Mesendoderm (in vitro differentiated cells): ENCODE measurements at regions not wholly inside any gene's neighbourhood (a gene's known extent, or its start where the extent isn't known, plus 50 kb on each side); places are given as distances from the start of the nearest gene placed in this dataset.

ENCODE experiments used
- DNase-seq: peaks from one replicate; pipeline ENCODE4 v3.0.0; 2013
- H2AK5ac ChIP-seq: 2 replicates; pipeline ENCODE4 v1.6.1; 2013; ENCODE audit warnings: low read length, inconsistent platforms
- H2BK120ac ChIP-seq: 2 replicates; pipeline ENCODE4 v1.6.1; 2013; ENCODE audit warnings: low read depth, mild to moderate bottlenecking, low read length, moderate library complexity, mixed read lengths
- H2BK15ac ChIP-seq: replicated peaks from 2 replicates; pipeline ENCODE4 v1.6.1; 2013; ENCODE audit warnings: low read depth, mild to moderate bottlenecking, moderate library complexity
- H2BK5ac ChIP-seq: 2 replicates; pipeline ENCODE4 v1.6.1; 2013; ENCODE audit warnings: low read length, inconsistent platforms
- H3K18ac ChIP-seq: 2 replicates; pipeline ENCODE4 v1.6.1; 2013; ENCODE audit warnings: mild to moderate bottlenecking, low read length, mixed read lengths
- H3K23ac ChIP-seq: one replicate; pipeline ENCODE4 v1.6.1; 2013; ENCODE audit warnings: low read length
- H3K27ac ChIP-seq: 2 replicates; pipeline ENCODE4 v1.5.1; 2013; ENCODE audit warnings: low read depth, mild to moderate bottlenecking, inconsistent platforms, low read length, moderate library complexity
- H3K27me3 ChIP-seq: 2 replicates; pipeline ENCODE4 v1.6.1; 2013; ENCODE audit warnings: low read length, control low read depth, mild to moderate bottlenecking, inconsistent platforms; ENCODE audit not compliant: insufficient read depth, poor library complexity
- H3K36me3 ChIP-seq: 2 replicates; pipeline ENCODE4 v1.6.1; 2013; ENCODE audit warnings: low read length, inconsistent platforms; ENCODE audit not compliant: control insufficient read depth, insufficient read depth
- H3K4ac ChIP-seq: one replicate; pipeline ENCODE4 v1.6.1; 2013; ENCODE audit warnings: low read depth, mild to moderate bottlenecking, low read length, moderate library complexity
- H3K4me1 ChIP-seq: 2 replicates; pipeline ENCODE4 v1.6.1; 2013; ENCODE audit warnings: low read depth, low read length, inconsistent platforms; ENCODE audit not compliant: control insufficient read depth
- H3K4me2 ChIP-seq: 2 replicates; pipeline ENCODE4 v1.6.1; 2013; ENCODE audit warnings: low read length
- H3K4me3 ChIP-seq: 2 replicates; pipeline ENCODE4 v1.5.1; 2013; ENCODE audit warnings: mild to moderate bottlenecking, low read length
- H3K56ac ChIP-seq: one replicate; pipeline ENCODE4 v1.6.1; 2013; ENCODE audit warnings: low read length
- H3K79me1 ChIP-seq: 2 replicates; pipeline ENCODE4 v1.6.1; 2013; ENCODE audit warnings: low read length, inconsistent platforms
- H3K79me2 ChIP-seq: 2 replicates; pipeline ENCODE4 v1.6.1; 2013; ENCODE audit warnings: mild to moderate bottlenecking, low read length; ENCODE audit not compliant: control insufficient read depth, insufficient read depth
- H3K9ac ChIP-seq: 2 replicates; pipeline ENCODE4 v1.6.1; 2013; ENCODE audit warnings: low read length, inconsistent platforms
- H4K5ac ChIP-seq: one replicate; pipeline ENCODE4 v1.6.1; 2013; ENCODE audit warnings: low read length
- H4K8ac ChIP-seq: one replicate; pipeline ENCODE4 v1.6.1; 2013; ENCODE audit warnings: low read depth, mild to moderate bottlenecking, control low read depth, low read length, moderate library complexity
- WGBS: extraction: QIAGEN DNeasy Blood & Tissue Kit; methylation state at CpG from one replicate; pipeline ENCODE4 v1.1.7; 2013; ENCODE audit warnings: low lambda C conversion rate, missing lambda C conversion rate; ENCODE audit not compliant: insufficient coverage; ENCODE audit errors: extremely low coverage; 5-methylcytosine and 5-hydroxymethylcytosine counted together

DNA sequence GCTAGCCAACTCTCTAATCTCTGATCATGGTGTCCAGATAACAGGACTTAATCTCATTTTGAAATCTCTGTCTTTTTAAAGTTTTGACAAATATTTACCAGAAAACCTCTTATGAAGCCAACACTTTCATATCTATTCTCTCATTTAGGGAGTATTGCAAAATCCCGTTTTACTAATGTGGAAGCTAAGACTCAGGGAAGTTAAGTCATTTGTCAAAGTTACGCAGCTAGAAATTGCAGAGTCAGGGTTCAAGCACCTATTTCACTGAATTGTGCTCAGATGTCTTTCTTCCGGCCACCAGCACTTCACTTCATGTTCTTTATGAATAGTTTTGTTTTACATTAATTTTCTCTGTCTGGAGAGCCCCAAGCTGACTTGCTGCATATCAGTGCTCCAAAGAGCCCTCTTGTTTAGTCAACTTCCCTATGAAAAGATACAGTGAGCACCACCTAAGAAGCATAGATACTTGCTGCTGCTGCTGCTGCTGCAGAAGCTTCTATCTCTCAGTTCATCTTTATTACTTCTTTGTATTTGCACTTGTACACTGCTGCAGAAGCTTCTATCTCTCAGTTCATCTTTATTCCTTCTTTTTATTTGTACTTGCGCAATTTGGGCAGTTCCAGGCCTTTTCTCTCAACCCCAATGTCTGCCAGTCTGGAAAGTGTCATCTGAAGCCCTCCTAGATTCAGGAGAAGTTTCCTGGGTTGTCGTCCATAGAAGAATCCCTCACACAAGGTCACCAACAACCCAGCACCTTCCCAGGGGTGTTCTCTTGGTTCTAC, 329.7 kb downstream of the MAFB start:
- WGBS = no CpG with 5 or more reads among the region's 5 CpGs
- no peak overlapping the region for H2AK5ac ChIP-seq
- no peak for DNase-seq
- H4K8ac ChIP-seq = no peak overlapping the region
- no peak overlapping the region for H3K4ac ChIP-seq
- H4K5ac ChIP-seq = no peak overlapping the region
- no peak overlapping the region for H3K9ac ChIP-seq
- H2BK120ac ChIP-seq = no peak overlapping the region
- H3K79me1 ChIP-seq = no peaks in the 10 kb centered on the region
- H2BK15ac ChIP-seq = no peak overlapping the region
- H3K27ac ChIP-seq = no peak overlapping the region
- no peaks in the 10 kb centered on the region for H3K36me3 ChIP-seq
- H3K23ac ChIP-seq = no peak overlapping the region
- no peak overlapping the region for H3K4me3 ChIP-seq
- no peaks in the 10 kb centered on the region for H3K4me1 ChIP-seq
- H2BK5ac ChIP-seq = no peak overlapping the region
- H3K27me3 ChIP-seq = no peaks in the 10 kb centered on the region
- no peak overlapping the region for H3K18ac ChIP-seq
- H3K79me2 ChIP-seq = no peaks in the 10 kb centered on the region
- no peak overlapping the region for H3K4me2 ChIP-seq
- H3K56ac ChIP-seq = no peak overlapping the region

DNA sequence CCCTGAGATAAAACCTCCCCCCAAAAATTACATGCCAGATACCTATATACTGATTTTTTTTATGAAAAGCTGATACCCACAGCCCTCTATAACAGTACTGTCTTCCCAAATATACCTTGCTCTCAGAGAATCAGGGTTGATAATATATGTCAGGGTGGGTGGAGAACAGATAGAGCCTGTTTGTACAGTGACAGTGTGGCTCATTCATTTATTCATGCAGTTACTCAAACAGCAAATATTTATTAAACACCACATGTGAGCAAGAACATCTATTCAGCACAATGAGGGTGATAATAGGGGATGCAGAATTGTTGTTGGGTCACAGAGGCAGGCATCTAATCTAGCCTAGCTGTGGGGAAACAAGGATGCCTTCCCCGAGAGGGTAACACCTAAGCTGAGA, 334.2 kb downstream of the MAFB start:
- no peak for DNase-seq
- H3K27ac ChIP-seq = no peak overlapping the region
- no peaks in the 10 kb centered on the region for H3K4me1 ChIP-seq
- no peaks in the 10 kb centered on the region for H3K79me2 ChIP-seq
- no peak overlapping the region for H3K18ac ChIP-seq
- H3K36me3 ChIP-seq = no peaks in the 10 kb centered on the region
- no peak overlapping the region for H2BK120ac ChIP-seq
- no peak overlapping the region for H2AK5ac ChIP-seq
- H2BK15ac ChIP-seq = no peak overlapping the region
- H3K79me1 ChIP-seq = no peaks in the 10 kb centered on the region
- no peak overlapping the region for H3K23ac ChIP-seq
- H3K4me2 ChIP-seq = no peak overlapping the region
- no peak overlapping the region for H3K56ac ChIP-seq
- no peak overlapping the region for H4K8ac ChIP-seq
- no peak overlapping the region for H3K4ac ChIP-seq
- H3K27me3 ChIP-seq = no peaks in the 10 kb centered on the region
- no peak overlapping the region for H4K5ac ChIP-seq
- no CpG with 5 or more reads among the region's 1 CpG for WGBS
- H3K4me3 ChIP-seq = no peak overlapping the region
- H3K9ac ChIP-seq = no peak overlapping the region
- H2BK5ac ChIP-seq = no peak overlapping the region

DNA sequence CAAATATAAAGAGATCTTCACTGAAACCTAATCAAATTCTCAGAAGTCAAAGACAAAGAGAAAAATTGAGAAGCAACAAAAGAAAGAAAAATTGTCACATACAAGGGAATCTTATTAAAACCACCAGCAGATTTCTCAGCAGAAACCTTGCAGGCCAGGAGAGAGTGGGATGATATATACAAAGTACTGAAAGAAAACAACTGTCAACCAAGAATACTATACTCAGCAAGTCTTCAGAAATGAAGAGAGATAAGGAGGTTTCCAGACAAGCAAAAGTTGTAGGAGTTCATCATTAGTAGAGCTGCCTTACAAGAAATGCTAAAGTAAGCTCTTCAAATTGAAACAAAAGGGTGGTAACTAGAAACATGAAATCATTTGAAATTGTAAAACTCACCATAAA, 345.6 kb downstream of the MAFB start:
- Histone ChIP-seq H3K18ac (no peak overlapping the region), H3K27ac (no peak overlapping the region), H3K79me2 (no peaks in the 10 kb centered on the region), H4K8ac (no peak overlapping the region), H3K27me3 (no peaks in the 10 kb centered on the region), H3K4me1 (no peaks in the 10 kb centered on the region), H3K4me3 (no peak overlapping the region), H4K5ac (no peak overlapping the region), H3K4me2 (no peak overlapping the region), H3K4ac (no peak overlapping the region), H3K23ac (no peak overlapping the region), H2BK15ac (no peak overlapping the region), H2BK120ac (no peak overlapping the region), H3K36me3 (no peaks in the 10 kb centered on the region), H3K79me1 (no peaks in the 10 kb centered on the region), H2BK5ac (no peak overlapping the region), H2AK5ac (no peak overlapping the region), H3K9ac (no peak overlapping the region), H3K56ac (no peak overlapping the region)
- no peak for DNase-seq

DNA sequence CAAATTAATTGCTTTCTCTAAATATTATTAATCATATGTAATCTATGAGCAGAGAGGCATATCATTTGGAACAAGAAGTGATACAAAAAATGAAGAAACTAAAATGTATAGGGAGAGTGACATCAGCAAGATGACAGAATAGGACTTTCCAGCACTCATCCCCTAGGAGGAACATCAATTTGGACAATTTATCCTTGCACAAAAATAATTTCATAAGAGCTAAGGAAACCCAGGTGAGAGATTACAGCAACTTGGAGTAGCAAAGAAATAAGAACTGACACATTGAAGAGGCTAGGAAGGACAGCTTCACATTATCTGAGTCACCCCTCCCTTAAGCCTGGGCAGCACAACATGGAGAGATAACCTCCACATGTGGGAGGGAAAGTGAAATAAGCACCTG, 347.5 kb downstream of the MAFB start:
- H3K4me2 ChIP-seq = no peak overlapping the region
- H3K18ac ChIP-seq = no peak overlapping the region
- no peak overlapping the region for H2BK120ac ChIP-seq
- H4K8ac ChIP-seq = no peak overlapping the region
- no peak overlapping the region for H2BK5ac ChIP-seq
- H3K36me3 ChIP-seq = no peaks in the 10 kb centered on the region
- no peaks in the 10 kb centered on the region for H3K79me1 ChIP-seq
- no peak overlapping the region for H3K9ac ChIP-seq
- no peak overlapping the region for H2BK15ac ChIP-seq
- no peak overlapping the region for H3K4me3 ChIP-seq
- H3K23ac ChIP-seq = no peak overlapping the region
- no peaks in the 10 kb centered on the region for H3K79me2 ChIP-seq
- H3K27me3 ChIP-seq = no peaks in the 10 kb centered on the region
- H4K5ac ChIP-seq = no peak overlapping the region
- H2AK5ac ChIP-seq = no peak overlapping the region
- no peaks in the 10 kb centered on the region for H3K4me1 ChIP-seq
- no peak overlapping the region for H3K56ac ChIP-seq
- no peak overlapping the region for H3K27ac ChIP-seq
- no peak for DNase-seq
- no peak overlapping the region for H3K4ac ChIP-seq

DNA sequence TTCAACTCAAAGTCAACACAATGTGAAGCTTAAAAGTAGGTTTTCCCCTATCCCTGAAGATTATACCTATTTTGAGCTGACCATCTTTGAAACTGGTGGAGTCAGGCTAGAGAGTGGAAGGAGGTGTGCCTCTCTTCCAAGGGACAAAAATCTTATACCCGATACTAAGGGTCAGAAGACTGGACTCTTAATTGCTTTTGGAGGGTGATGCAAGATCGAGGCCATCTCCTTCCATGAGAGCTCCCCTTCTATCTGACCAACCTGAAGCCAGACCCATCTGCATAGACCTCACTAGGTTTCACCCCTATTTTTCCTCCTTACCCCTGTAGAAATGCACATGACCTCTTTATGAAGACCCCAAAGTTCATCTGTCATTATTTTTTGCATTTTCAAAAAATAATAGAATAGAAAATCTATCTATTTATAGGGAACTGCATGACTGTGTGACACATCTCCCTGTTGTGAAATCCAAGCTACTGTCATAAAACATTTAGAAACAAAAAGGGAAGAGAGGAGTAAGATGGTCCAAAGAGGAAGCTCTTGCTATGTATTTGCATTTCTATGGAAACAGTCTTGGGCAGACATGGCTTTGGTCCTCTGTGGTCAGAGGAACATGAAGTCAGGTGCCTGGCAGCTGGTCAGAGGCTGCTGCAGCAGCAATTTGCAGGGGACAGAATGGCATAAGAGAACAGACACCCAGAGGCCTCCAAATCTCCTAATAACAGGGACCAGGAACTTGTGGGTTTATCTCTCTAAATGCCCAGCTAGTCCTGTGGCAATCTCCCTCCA, 349.2 kb downstream of the MAFB start:
- Histone ChIP-seq H2AK5ac (no peak overlapping the region), H3K27me3 (no peaks in the 10 kb centered on the region), H3K23ac (no peak overlapping the region), H3K4me1 (no peaks in the 10 kb centered on the region), H3K4me2 (no peak overlapping the region), H3K18ac (no peak overlapping the region), H2BK5ac (no peak overlapping the region), H2BK120ac (no peak overlapping the region), H3K36me3 (no peaks in the 10 kb centered on the region), H3K79me2 (no peaks in the 10 kb centered on the region), H4K5ac (no peak overlapping the region), H4K8ac (no peak overlapping the region), H3K9ac (no peak overlapping the region), H2BK15ac (no peak overlapping the region), H3K4me3 (no peak overlapping the region), H3K4ac (no peak overlapping the region), H3K27ac (no peak overlapping the region), H3K79me1 (no peaks in the 10 kb centered on the region), H3K56ac (no peak overlapping the region)
- DNase-seq = no peak
- no CpG with 5 or more reads among the region's 2 CpGs for WGBS
